Smooth muscle cell (in vitro differentiated cells): ENCODE measurements at regions not wholly inside any gene's neighbourhood (a gene's known extent, or its start where the extent isn't known, plus 50 kb on each side); places are given as distances from the start of the nearest gene placed in this dataset.
A peak's percentile ranks its signal among the peaks of the same experiment; 100 is the strongest.
"Not testable (repeated sequence)": the region's sequence is repeated elsewhere in the genome, so short reads cannot be mapped to it uniquely, and the experiment has no call there.

ENCODE experiments used
- DNase-seq: peaks from one replicate; lab custom pipeline; 2025; ENCODE audit not compliant: unreplicated experiment; lab: John Stamatoyannopoulos, UW
- H2AFZ ChIP-seq: fragments of 200-600 bp; sonication (generic); 2 replicates; pipeline ENCODE4 v1.6.0; 2016; ENCODE audit warnings: antibody characterized with exemption, low read depth, mild to moderate bottlenecking
- H3F3A ChIP-seq: fragments of 200-600 bp; sonication (generic); 2 replicates; pipeline ENCODE4 v1.6.0; 2017; ENCODE audit warnings: antibody characterized with exemption, low read depth
- H3K27ac ChIP-seq: fragments of 200-600 bp; sonication (generic); 2 replicates; pipeline ENCODE4 v1.5.1; 2016; ENCODE audit warnings: low read depth, mild to moderate bottlenecking
- H3K27me3 ChIP-seq: fragments of 200-600 bp; sonication (generic); 2 replicates; pipeline ENCODE4 v1.6.1; 2016; ENCODE audit warnings: low read depth, mild to moderate bottlenecking
- H3K36me3 ChIP-seq: fragments of 200-600 bp; sonication (generic); 2 replicates; pipeline ENCODE4 v1.5.1; 2016; ENCODE audit warnings: low read depth
- H3K4me1 ChIP-seq: fragments of 200-600 bp; sonication (generic); 2 replicates; pipeline ENCODE4 v1.5.1; 2016; ENCODE audit warnings: low read depth
- H3K4me2 ChIP-seq: fragments of 200-600 bp; sonication (generic); 2 replicates; pipeline ENCODE4 v1.6.0; 2016; ENCODE audit warnings: mild to moderate bottlenecking
- H3K4me3 ChIP-seq: fragments of 200-600 bp; sonication (generic); 2 replicates; pipeline ENCODE4 v1.5.1; 2016; ENCODE audit warnings: mild to moderate bottlenecking
- H3K79me2 ChIP-seq: fragments of 200-600 bp; sonication (generic); 2 replicates; pipeline ENCODE4 v1.6.0; 2016; ENCODE audit warnings: low read depth, mild to moderate bottlenecking
- H3K9ac ChIP-seq: fragments of 200-600 bp; sonication (generic); 2 replicates; pipeline ENCODE4 v1.6.0; 2016; ENCODE audit warnings: low read depth
- H3K9me3 ChIP-seq: fragments of 200-600 bp; sonication (generic); replicated peaks from 2 replicates; pipeline ENCODE4 v1.5.1; 2016; ENCODE audit warnings: low read depth
- H4K20me1 ChIP-seq: fragments of 200-600 bp; sonication (generic); 2 replicates; pipeline ENCODE4 v1.6.0; 2016; ENCODE audit warnings: low read depth
- CTCF ChIP-seq: fragments of 200-600 bp; sonication (generic); IDR thresholded peaks from 2 replicates; pipeline ENCODE4 v1.5.1; 2017; ENCODE audit warnings: borderline replicate concordance, mild to moderate bottlenecking, antibody characterized with exemption; ENCODE audit not compliant: insufficient read depth, poor library complexity, severe bottlenecking
- WGBS: methylation state at CpG from one replicate; pipeline ENCODE4 v1.1.7; 2016; ENCODE audit warnings: low lambda C conversion rate; 5-methylcytosine and 5-hydroxymethylcytosine counted together

- not testable (repeated sequence) for H3K79me2 ChIP-seq, H3K4me2 ChIP-seq, H3K36me3 ChIP-seq, H3K9me3 ChIP-seq, H3F3A ChIP-seq, DNase-seq, H3K4me1 ChIP-seq, H3K4me3 ChIP-seq, H3K27me3 ChIP-seq, H3K9ac ChIP-seq, H3K27ac ChIP-seq, H2AFZ ChIP-seq
- WGBS: 84% methylated on average over 4 of the region's 4 CpGs
- peaks cover 14% of the 10 kb centered on the region for H4K20me1 ChIP-seq
Measured at GRCh38 chr16:21487956-21488355, 111.4 kb upstream of the METTL9 start.

GRCh38 chr16:21499046-21499445, 100.3 kb upstream of the METTL9 start:
- H2AFZ ChIP-seq, H3K27ac ChIP-seq, DNase-seq, H3K4me3 ChIP-seq, H3F3A ChIP-seq, H3K36me3 ChIP-seq, H3K27me3 ChIP-seq, H3K4me2 ChIP-seq, H3K9ac ChIP-seq, H3K9me3 ChIP-seq, H3K4me1 ChIP-seq: not testable (repeated sequence)
- H3K79me2 ChIP-seq: peaks cover 18% of the 10 kb centered on the region
- WGBS: 83% methylated on average over 8 of the region's 9 CpGs
- H4K20me1 ChIP-seq: peaks cover 19% of the 10 kb centered on the region

- Histone ChIP-seq H4K20me1 (peaks cover 41% of the 10 kb centered on the region), H3K79me2 (peaks cover 41% of the 10 kb centered on the region), H3K27ac (peak overlapping the region; percentile 99), H3K4me3 (peak overlapping the region; percentile 99), H3K9ac (peak overlapping the region; percentile 97), H3F3A (peaks cover 11% of the 10 kb centered on the region), H3K4me2 (peak overlapping the region; percentile 98), H2AFZ (peak overlapping the region; percentile 93)
- 1% methylated on average over 41 of the region's 51 CpGs for WGBS
- not testable (repeated sequence) for H3K36me3 ChIP-seq, H3K4me1 ChIP-seq, DNase-seq, H3K9me3 ChIP-seq, H3K27me3 ChIP-seq
Measured at GRCh38 chr16:21501223-21501868, 98.0 kb upstream of the METTL9 start.

- no peaks in the 10 kb centered on the region for H3K27me3 ChIP-seq
- 1% methylated on average over 86 of the region's 91 CpGs for WGBS
- no peak for TF ChIP-seq CTCF
- peaks cover 11% of the 10 kb centered on the region for H3F3A ChIP-seq
- no peaks in the 10 kb centered on the region for H3K36me3 ChIP-seq
- no peaks in the 10 kb centered on the region for H3K9me3 ChIP-seq
- peak overlapping the region; percentile 99 for H3K27ac ChIP-seq
- peaks cover 48% of the 10 kb centered on the region for H4K20me1 ChIP-seq
- H2AFZ ChIP-seq: peak overlapping the region; percentile 93
- H3K4me3 ChIP-seq: peak overlapping the region; percentile 99
- DNase-seq: peak; percentile 92
- H3K79me2 ChIP-seq: peaks cover 49% of the 10 kb centered on the region
- H3K9ac ChIP-seq: peak overlapping the region; percentile 97
- peaks cover 3% of the 10 kb centered on the region for H3K4me1 ChIP-seq
- H3K4me2 ChIP-seq: peak overlapping the region; percentile 98
Measured at GRCh38 chr16:21501869-21502667, 97.3 kb upstream of the METTL9 start.

- not testable (repeated sequence) for H3K27me3 ChIP-seq, H3K4me3 ChIP-seq, H3K9me3 ChIP-seq, H3K4me2 ChIP-seq, H2AFZ ChIP-seq, DNase-seq, H3K27ac ChIP-seq, H3K4me1 ChIP-seq, H3K36me3 ChIP-seq, H3K9ac ChIP-seq
- WGBS: 91% methylated on average over 6 of the region's 6 CpGs
- peaks cover 63% of the 10 kb centered on the region for H4K20me1 ChIP-seq
- peaks cover 61% of the 10 kb centered on the region for H3K79me2 ChIP-seq
- peaks cover 11% of the 10 kb centered on the region for H3F3A ChIP-seq
Measured at GRCh38 chr16:21503574-21503920, 95.8 kb upstream of the METTL9 start.

- not testable (repeated sequence) for H3K27me3 ChIP-seq, H3K4me3 ChIP-seq, H3K9ac ChIP-seq, H2AFZ ChIP-seq, DNase-seq, H3K36me3 ChIP-seq, H3K9me3 ChIP-seq, H3K4me1 ChIP-seq, H3K4me2 ChIP-seq
- peaks cover 11% of the 10 kb centered on the region for H3F3A ChIP-seq
- peaks cover 67% of the 10 kb centered on the region for H3K79me2 ChIP-seq
- 94% methylated on average over 17 of the region's 17 CpGs for WGBS
- peak overlapping the region; percentile 31 for H3K27ac ChIP-seq
- peaks cover 70% of the 10 kb centered on the region for H4K20me1 ChIP-seq
Measured at GRCh38 chr16:21503941-21504832, 95.2 kb upstream of the METTL9 start.

DNA sequence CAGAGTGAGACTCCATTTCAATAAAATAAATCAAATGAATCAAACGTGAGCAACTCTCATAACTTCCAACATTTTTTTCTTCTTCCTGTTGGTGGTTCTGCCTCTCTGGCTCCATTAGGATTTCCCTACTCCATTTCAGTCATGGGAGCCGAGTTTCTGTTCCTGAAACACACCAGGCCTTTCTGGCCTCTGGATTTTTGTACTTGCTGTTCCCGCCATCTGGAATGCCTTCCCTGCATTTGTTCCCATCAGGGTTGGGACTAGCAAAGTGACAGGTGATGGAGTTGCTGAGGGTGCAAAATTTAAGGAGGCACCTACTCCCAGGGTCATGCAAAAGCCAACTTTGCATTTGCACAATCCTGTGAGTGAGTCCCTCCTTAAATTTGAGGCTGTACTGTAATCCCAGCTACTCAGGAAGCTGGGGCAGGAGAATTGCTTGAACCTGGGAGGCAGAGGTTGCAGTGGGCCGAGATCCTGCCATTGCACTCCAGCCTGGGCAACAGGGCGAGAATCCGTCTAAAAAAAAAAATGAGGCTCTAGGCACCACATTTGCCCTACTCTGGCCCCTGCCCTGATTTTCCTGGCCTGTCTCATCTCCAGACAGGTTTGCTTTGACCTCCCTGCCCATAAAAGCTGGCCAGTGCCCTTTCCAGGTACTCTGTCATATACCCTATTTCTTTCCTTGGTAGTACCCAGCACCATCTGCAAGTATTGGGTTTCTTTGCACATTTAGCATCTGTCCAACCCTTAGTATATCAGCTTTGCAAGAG, 93.4 kb upstream of the METTL9 start:
- H3K4me1 ChIP-seq, H3K4me3 ChIP-seq, H3K36me3 ChIP-seq, H3K4me2 ChIP-seq, DNase-seq, H3K9me3 ChIP-seq, H3K9ac ChIP-seq, H3K27ac ChIP-seq, H2AFZ ChIP-seq, H3K27me3 ChIP-seq: not testable (repeated sequence)
- peaks cover 81% of the 10 kb centered on the region for H3K79me2 ChIP-seq
- 91% methylated on average over 6 of the region's 6 CpGs for WGBS
- peaks cover 80% of the 10 kb centered on the region for H4K20me1 ChIP-seq
- peaks cover 11% of the 10 kb centered on the region for H3F3A ChIP-seq
